GM12878 (cell line): ENCODE measurements at regions not wholly inside any gene's neighbourhood (a gene's known extent, or its start where the extent isn't known, plus 50 kb on each side); places are given as distances from the start of the nearest gene placed in this dataset.

Experiments used
- KDM1A ChIP-seq: fragments of 200-600 bp; sonication (generic); IDR thresholded peaks from 2 replicates; pipeline ENCODE4 v1.6.1; 2016; ENCODE audit warnings: borderline replicate concordance
- MAX ChIP-seq: IDR thresholded peaks from 2 replicates; pipeline ENCODE4 v1.6.1; 2012; ENCODE audit warnings: low read depth, low read length, improper control_type of control experiment
- MXI1 ChIP-seq: fragments of 150-350 bp; IDR thresholded peaks from 2 replicates; pipeline ENCODE4 v1.6.1; 2011; ENCODE audit warnings: low read depth, mild to moderate bottlenecking, inconsistent platforms, low read length, improper control_type of control experiment

GRCh38 chr3:194852831-194853508 lies 167.3 kb downstream of the FAM43A start:
- TF ChIP-seq MXI1 (no peak), MAX (no peak), KDM1A (no peak)
